ENCODE measurements at regions not wholly inside any gene's neighbourhood (a gene's known extent, or its start where the extent isn't known, plus 50 kb on each side); places are given as distances from the start of the nearest gene placed in this dataset.
"Not testable (repeated sequence)": the region's sequence is repeated elsewhere in the genome, so short reads cannot be mapped to it uniquely, and the experiment has no call there.

DNA sequence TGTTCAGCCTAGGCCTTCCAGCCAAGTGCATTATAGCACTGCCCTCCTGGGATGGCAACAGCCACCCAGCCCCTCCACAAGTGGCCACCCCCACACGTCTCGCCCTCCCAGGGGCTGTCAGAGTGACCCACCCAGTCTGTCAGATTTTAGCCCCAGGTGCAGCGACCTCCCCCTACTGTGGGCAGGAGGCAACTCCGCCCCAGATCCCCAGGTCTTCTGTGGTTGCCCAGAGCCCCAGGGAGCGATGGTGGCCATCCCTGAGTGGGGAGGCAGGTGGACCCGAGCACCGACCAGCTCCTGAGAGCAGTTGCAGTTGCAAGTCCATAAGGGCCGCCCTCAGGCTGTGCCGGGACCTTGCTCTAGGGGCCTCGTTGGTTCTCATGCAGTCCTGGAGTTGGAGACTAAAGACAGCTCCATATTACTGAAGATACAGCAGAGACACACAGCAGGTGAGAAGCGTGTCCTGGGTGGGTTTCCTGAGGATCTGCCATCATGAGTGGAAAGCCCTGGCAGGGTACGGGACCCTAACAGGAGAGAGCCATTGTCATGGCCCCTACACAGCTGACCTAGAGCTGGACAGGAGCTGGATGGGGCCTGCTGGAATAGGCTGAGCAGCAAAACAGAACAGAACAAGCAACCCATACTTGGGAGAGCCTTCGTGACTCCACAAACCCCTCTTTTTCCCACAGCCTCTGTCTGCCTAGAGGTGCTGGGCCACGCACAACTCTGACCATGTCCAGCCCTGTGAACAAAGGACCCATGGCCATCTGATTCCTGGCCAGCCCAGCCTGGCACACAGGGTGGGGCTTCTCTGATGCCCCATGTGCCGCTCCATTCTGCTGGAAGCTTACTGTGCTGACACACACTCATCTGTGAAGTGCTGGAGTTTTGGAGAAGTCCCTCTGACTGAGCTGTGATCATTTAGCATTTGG, 110.3 kb upstream of the ALDH1A3 start:
- no peak for DNase-seq

DNA sequence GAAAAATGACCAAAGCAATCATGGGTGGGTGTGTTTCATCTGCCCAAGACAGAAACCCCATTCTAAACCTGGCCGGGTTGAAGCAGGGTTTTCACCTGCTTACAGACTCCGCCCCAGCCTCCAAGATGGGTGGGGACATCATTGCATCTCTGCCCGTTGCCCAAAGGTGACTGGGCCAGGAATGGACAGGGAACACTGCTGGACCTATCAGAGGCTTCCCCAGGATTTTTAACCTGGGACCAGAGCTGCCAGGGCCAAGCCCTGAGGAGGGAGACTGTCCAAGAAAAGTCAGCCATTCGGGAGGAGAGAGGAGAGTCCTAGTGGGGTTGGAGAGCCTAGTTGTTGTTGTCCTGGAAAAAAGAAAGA, 109.7 kb upstream of the ALDH1A3 start:
- DNase-seq: no peak

DNA sequence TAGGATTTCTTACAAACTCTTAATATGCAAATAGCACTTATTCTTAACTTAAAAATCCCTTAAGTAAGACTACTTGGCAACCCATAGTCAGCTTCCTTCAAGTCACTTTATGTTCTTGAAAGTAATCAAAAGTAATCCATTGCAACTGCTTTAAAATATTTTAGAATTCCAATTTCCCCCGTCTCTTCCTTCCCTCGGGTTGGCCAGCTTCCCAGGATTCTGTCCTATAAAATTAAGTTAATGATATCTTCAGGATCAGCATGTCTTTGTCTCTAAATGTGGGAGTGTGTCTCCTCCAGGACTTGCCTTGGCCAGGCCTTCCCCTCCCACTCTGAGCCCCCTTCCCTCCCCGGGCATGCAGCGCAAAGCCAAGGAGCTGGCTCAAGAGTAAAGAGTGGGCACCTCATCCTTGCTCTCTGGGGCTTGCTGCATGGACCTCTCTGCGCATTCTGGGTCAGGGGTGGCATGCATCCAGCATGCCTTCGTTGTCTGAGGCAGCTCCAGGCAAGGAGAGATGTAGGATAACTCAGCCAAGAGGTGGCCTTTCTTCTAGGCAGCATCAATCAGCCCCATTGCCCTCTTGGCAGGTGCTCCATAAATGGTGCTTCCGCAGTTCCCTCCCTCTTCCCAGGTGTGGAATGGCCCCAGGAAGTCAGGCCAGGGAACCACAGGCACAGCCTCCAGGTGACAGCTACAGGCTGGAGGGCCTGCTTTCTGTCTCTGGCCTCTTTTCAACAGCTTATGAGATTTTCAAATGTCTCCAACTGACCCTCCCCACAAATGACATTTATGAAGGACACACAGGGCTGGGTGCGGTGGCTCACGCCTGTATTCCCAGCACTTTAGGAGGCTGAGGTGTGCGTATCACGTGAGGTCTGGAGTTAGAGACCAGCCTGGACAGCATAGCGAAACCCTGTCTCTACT, 108.7 kb upstream of the ALDH1A3 start:
- DNase-seq: no peak

DNA sequence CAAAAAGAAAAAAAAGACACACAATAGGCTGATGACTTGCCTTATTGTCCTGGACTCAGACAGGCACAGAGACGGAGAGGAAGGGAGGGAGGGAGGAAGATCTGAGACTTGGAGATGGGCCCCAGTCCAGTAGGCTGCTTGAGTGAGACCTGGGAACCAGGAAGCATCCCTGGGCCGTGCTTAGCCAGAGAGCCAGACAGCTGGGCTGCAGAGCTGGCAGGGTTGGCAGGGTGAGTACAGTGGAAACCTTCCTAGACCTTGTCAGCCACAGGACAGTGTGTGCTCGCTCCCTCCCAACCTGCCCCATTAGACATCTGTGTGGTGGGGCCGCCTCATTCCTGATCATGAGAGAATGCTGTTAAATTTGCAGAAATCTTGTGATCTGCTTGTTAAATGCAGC, 107.9 kb upstream of the ALDH1A3 start:
- no peak for DNase-seq

DNA sequence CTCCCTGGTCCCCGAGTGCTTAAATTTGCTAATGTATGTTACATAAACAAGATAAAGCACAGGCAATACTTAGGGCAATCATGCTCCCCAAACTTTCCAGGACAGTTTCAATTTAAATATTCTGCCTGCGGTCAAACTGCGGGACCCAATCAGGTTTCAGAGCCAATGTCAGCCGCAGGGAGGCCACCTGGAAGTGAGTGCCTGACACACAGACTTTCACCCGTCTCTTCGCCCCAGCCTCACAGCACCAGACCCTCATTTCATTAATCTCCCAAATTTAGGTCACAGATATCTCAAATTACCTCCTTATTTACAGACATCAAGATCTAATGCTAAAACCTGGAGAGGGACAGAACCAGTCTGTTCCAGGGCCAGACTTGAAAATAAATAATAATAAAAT, 107.2 kb upstream of the ALDH1A3 start:
- no peak for DNase-seq

DNA sequence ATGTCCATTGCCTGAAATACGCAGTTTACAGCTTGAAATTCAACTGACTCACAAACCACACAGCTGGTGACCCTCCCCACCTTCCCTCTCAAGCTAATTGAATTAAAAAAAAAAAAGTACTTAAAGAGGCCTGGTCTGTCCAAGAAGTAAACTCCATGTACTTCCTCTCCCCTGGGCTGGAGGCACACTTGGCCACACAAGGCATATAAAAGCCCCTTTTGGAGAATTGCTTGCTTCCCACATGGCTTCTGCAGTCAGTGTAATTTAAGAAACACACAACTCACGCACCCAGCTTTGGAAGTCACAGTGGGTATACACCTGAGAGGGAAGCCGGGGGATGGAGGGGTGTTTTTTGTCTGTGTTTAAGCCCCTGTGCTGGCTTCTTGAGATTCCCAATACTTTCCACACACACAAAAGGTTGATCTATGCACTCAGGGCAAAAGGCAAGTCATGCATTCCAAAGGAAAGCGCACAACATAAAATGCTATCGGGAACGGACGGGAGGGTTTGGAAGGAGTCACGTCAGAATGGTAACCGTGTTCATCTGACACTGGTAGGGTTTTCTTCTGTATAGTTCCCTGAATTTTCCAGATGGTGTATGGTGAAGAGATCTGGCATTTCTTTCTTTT, 106.6 kb upstream of the ALDH1A3 start:
- no peak for DNase-seq

DNA sequence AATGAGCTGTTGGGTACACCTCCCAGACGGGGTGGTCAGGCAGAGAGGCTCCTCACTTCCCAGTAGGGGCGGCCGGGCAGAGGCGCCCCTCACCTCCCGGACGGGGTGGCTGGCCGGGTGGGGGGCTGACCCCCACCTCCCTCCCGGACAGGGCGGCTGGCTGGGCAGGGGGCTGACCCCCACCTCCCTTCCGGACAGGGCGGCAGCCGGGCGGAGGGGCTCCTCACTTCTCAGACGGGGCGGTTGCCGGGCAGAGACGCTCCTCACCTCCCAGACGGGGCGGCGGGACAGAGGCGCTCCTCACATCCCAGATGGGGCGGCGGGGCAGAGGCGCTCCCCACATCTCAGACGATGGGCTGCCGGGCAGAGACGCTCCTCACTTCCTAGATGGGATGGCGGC, 105.6 kb upstream of the ALDH1A3 start:
- not testable (repeated sequence) for DNase-seq

DNA sequence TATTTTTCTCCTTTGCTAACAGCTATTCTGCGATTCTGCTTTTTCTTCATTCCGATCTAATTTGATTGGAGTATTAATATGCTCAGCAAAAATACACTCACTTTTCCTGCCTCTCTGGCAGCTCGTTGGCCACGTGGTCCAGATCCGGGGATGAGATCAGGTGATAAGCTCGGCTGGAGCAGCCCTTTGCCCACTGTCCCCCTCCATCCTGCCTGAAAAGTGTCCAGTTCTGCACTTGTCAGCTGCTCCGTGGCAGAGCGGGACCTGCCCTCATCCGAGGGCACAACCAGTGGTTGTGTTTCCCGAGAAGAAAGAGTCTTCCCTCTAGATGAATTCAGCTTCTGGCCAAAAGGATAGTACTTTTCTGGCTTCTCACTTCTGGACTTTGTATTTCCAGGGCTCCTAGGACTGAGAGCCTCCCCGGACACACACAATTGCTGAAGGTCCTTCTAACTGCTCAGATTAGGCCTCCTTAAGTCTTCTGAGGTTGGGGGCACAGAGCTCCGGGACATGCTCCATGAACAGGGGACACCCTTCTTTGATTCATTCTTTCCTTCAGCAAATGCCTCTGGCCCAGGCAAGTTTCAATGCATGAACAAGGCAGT, 103.9 kb upstream of the ALDH1A3 start:
- DNase-seq: no peak

DNA sequence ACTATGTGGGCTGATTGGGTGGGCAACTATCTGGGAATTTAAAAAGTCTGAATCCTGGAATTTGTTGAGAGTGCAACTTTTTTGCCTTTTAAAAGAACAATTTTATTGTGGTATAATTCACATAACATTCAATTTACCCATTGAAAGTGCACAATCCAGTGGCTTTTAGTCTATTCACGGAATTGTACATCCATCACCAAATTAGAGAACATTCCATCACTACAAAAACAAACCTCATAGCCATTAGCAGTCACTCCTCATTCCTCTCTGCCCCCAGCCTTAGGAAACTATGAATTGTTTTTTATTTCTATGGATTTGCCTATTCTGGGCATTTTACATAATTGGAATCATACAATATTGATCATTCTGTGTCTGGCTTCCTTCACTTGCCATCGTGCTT, 101.8 kb upstream of the ALDH1A3 start:
- no peak for DNase-seq

DNA sequence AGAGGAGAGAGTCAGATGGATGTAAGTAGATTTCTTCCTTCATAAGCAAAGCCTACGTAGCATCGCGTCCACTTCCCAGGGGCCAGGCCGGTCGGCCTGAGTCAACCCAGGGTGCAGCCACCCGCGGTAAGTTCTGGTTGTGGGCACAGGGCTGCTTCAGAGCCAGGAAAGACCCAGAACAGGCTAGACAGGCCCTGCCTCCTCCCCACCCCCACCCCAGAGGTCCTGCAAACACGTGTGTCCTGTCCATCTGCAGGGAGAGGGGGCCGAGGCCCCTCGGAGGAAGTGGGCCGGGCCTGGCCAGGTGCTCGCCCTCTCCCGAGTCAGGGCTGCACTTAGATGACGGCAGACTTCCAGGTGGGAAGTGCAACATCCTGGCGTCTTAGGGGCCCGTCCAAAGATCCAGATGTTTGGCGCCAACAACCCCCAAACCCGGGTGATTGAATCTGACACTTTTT, 100.8 kb upstream of the ALDH1A3 start:
- no peak for DNase-seq

DNA sequence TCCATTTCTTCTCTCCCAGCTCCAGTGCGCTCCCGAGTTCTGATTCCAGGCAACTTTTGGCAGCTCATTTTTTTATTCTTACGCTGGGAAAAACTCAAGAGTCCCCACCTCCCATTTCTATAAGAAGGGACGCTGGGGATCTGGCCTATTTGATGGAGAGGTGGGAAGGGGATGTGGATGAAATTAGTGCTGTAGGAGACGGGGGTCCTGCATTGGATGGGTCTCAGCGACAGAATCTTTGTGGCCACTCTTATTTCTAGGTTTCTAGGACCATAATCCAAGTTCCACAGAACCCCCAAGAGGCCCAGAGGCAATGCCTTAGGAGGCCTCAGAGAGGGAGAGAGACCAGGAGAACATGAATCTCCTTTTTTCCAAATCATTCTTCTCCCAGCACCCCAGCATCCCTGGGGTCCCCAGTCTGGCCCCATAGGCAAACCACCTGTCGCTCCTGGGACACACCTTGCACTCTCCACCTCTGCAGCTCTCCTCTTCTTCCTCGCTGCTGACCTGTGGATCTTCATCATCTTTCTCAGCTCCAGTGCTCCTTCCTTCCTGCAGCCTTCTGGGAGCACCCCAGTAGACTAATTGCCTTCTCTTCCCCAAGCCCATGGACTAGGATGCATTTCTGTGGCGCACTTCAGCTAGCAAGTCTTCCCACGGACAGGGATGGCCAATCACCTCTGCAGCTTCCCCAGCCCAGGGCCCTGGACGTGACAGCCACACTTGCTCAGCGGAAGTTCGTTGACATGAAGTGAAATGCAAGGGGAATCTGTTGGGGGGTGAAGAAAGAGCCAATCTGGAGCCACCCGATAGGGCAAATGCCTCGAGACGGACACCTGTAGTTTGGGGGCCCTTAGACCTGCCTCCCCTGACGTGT, 100.1 kb upstream of the ALDH1A3 start:
- DNase-seq: no peak

DNA sequence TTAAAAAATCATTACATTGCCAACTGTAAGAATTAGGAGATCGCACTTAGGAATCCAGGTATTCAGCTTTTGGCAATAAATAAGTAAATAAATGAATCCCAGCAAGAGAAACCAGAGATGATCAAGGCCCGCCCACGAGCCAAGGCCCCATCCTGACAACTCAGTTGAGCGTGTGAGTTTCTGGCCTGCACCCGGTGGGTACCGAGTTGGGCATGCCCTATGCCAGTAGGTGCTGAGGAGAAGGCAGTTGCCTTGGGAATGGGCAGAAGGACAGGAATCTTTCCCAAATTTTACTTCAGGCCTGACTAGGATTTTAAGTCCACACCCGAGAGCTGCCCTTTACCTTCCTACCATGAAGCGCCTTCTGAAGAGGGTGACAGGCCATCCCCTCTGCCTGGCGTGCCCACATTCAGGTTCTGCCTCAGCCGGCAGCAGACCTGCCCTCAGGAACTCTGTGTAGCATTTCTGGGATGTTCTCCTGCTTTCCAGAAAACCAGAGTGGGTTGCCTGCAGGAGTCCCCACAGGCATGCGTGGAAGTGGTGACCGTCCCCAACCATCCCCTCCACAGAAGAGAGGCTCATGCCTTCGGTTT, 99.3 kb upstream of the ALDH1A3 start:
- no peak for DNase-seq

DNA sequence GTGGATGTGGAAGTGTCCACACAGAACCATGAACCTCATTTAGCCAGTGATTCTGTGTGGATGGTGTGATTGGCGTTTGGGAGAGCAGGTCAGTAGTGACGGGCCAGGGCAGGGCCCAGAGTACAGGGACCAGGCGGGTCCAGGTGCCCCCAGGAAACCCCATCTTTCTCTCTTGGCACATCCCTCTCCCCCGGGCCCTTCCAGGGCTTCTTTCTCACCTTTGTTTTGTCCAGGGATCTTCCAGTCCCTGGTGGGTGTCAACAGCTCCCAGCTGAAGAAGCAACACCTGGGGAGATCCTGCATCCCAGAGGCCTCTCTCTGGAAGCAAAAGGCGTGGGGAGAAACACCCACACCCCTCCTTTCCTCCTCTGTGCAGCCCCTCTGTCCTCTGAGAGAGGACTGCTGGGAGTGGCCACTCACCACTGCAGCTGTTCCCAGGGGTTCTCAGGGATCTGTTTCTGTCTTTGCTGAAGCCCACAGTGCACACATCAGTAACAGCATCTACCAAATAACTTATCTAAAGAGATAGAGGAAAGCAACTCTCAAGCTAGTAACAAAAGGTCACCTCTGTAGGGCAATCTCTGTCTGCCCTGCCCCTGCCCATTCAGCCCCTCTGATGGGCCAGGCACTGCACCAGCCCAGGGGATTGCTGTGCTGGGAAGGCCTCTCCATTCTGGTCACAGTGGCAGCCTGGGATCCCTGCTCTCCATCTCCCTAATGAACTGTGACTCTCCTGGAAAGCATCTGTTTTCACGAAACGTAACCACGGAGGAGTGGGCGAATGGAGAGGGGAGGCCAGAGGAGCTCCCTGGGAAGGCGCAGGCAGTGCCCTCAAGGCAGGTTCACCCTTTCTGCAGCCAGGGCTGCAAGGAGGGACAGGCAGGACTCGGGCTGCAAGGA, 98.3 kb upstream of the ALDH1A3 start:
- no peak for DNase-seq

DNA sequence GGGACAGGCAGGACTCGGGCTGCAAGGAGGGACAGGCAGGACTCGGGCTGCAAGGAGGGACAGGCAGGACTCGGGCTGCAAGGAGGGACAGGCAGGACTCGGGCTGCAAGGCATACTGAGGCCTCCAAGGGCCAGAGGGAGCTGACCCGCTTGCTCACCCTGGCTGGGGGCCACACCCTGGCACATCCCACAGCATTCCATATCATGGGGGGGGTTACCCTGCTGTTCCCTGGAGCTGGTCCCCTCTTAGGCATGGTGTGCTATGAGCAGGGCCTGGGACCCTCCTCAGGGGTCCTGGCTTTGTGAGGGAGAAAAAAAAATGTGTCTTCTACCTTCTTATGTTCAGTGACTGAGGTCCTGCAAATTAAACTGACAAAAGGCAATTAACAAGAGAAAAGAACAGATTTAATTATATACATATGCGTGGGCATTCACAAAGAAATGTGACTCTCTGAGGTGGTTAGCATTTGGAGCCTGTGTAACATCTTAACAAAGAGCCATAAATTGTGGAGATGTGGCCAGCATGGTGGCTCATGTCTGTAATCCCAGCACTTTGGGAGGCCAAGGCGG, 97.6 kb upstream of the ALDH1A3 start:
- DNase-seq: no peak

DNA sequence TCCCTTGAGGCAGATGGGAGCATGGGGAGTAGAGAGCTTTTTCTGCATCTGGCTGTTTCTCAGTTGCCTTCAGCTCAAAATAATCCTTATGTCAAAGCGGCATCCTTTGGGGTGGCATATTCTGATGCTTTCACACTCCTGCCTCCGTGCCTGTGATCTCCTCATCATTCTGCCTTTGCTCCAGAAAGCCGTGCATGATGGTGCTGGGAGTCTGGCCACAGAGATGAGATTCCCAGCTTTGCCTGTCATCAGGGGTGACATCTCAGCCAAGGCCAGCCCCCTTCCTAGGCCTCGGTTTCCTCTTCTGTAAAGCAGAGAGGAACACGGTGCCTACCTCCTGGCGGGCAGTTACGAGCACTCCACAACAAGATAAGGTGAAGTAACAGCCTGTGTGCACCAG, 96.3 kb upstream of the ALDH1A3 start:
- DNase-seq: no peak

DNA sequence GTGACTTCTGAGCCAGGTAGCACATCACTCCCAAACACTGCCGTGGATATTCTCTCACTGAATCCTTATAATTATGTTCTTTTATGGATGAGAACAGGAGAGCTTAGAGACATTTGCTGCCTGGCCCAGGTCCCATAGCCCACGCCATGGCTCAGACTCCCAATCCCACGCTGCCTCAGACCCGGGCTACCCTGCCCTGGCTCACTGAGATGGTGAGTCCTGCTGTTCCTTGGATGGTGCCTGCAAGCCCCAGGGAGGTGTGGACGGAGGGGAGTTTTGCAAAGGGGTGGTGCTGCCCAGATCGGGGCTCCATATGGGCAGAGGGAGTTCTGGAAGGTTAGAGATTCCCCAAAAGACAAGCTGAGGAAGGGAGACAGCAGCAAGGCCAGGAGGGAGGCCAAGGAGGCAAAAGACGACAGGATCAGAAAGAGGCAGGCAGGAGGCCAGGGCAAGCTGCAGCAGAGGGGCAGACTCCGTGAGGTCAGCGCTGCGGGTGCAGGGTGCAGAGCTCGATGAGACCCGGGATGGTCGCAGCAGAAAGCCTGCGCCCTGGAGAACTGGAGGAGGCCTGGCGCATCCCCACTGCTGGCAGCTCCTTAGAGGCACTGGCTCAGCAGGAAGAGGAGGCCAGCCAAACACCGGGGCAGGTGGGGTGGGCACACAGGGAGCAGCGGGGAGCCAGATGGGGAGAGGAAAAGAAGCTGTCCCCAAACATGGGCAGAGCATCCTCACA, 95.7 kb upstream of the ALDH1A3 start:
- DNase-seq: no peak

DNA sequence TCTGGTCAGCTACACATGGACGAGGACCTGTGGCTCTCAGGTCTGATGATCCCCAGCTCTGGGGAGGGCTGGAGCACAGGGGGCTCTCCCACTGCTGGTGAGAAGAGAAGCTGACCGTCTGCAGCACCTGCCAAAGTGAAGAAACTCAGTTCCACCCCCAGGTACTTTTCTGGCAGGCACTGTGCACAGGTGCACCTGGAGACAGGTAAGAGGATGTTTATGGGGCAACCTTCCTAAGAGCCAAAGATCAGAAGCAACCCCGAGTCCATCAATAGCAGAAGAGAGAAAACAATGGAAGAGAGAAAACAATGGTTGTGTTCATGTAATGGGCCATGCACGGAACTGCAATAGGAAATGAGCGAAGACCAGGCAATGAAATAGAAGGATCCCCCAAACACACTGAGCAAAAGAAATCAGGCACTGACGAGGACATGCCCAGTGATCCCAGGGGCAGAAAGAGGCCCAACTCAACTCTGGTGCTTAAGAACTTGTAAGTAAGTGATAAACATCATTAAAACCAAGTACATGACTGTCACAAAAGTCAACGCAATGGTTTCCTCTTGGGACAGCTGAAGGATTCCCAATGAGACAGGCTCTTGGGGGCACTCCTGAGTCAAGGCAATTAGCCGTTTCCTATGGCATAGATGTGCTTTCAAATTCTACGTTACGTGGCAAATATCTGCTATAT, 95.0 kb upstream of the ALDH1A3 start:
- no peak for DNase-seq
